HFFc6 (cell line): ENCODE measurements at regions not wholly inside any gene's neighbourhood (a gene's known extent, or its start where the extent isn't known, plus 50 kb on each side); places are given as distances from the start of the nearest gene placed in this dataset.

Experiments used
- DNase-seq: peaks from one replicate; pipeline ENCODE4 v3.0.0-alpha.2; 2018
- H3K27ac Mint-ChIP-seq: 2 replicates; pipeline ENCODE4 v1.8.0; 2020; ENCODE audit warnings: mild to moderate bottlenecking, mixed read lengths
- H3K27me3 Mint-ChIP-seq: 2 replicates; pipeline ENCODE4 v1.8.0; 2021; ENCODE audit warnings: mild to moderate bottlenecking, moderate library complexity, mixed read lengths; ENCODE audit not compliant: insufficient read depth
- H3K36me3 Mint-ChIP-seq: 2 replicates; pipeline ENCODE4 v1.8.0; 2021; ENCODE audit warnings: low read depth, mixed read lengths
- H3K4me1 Mint-ChIP-seq: 2 replicates; pipeline ENCODE4 v1.8.0; 2020; ENCODE audit warnings: low read depth, mixed read lengths
- H3K4me3 Mint-ChIP-seq: 2 replicates; pipeline ENCODE4 v1.8.0; 2020; ENCODE audit warnings: mild to moderate bottlenecking, moderate library complexity, mixed read lengths
- H3K9me3 Mint-ChIP-seq: 2 replicates; pipeline ENCODE4 v1.8.0; 2020; ENCODE audit warnings: mild to moderate bottlenecking, mixed read lengths
- TF ChIP-seq, protein P1 (sequence below): fragments of 200-600 bp; sonication (generic); IDR thresholded peaks from 2 replicates; pipeline ENCODE4 v1.5.0; 2021; ENCODE audit warnings: antibody characterized with exemption, mild to moderate bottlenecking

DNA sequence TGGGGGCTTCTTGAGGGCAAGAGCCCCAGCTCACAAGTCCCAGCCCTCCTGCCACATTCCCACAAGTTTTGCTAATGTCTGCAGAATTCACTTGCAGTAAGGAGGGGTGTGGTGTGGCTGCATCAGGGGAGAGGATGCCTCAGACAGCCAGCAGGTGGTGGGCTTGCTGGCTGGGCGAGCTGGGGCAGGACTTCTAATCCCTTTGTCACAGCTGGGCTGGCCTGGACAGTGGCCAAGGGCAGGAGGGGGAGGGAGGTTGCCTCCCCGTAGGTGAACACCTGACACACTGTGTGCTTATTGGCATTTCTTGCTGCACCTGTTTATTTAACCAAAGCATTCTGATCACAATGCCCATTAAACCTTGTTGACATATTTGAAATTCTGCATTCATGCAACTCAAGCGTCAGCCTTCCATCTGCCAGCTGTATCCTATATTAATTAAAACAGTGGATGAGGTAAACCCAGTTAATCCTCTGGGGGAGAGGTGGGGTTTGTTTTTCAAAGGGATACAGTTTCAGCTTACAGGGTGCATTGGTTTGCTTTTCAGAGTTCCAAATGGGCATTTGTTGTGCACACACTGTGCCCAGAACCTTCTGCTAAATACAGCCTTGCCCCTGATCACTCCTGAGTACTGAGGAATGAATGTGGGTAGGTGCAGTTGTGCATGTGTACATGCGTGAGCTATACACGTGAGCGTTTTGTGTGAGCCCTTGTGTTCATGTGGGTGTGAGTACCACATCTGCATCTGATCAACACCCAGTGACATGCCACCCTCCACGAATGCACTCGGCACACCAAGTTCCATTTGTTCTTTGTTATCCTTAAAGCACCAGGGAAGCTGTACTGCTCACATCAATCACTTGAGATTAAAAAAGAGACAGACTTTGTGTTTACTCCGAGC, 268.7 kb downstream of the XXYLT1 start:
- H3K27me3 Mint-ChIP-seq, result peaks cover 64% of the 10 kb centered on the region
- no peak overlapping the region for H3K27ac Mint-ChIP-seq

DNA sequence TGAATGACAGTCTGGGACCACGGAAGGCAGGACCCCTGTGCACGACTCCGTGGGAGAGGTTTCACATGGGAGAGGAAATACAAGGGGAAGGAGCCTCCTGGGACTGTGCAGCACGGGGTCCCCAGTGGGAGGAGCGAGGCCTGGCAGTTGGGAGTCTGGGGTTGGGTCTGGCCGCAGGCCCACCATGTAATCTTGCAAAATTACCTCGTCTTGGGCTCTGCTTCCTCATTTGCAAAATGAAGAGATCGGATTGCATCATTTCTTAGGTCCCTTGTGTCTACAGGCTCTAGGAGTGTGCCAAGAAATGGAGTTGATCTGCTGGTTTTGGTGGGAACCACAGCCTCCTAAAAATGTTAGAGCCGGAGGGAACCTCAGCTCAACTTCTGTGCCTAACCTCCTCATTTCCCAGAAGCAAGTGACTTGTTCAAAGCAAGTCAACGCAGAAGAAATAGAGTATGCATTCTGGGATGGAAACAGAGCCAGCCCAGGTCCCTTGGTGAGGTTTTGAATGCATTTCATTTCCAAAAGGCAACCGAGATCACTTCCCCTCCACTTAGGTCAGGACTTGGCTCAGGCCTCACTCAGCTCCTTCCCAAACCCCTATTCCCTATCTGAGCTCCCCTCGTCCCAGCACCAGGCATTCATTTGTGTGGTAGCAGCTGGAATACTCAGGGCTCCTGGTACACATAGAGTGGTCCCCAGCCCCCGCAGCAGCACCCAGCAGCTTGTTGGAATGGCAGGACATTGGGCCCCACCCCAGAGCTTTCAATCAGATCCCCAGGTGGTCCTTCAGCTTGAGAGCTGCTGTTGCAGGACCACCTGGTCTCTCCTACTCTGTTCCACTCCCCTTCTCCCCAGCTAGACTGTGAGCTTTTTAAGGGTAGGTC, 267.7 kb downstream of the XXYLT1 start:
- Mint-ChIP-seq H3K36me3 (no peaks in the 10 kb centered on the region), H3K4me3 (no peak overlapping the region), H3K27ac (no peak overlapping the region), H3K4me1 (no peaks in the 10 kb centered on the region), H3K9me3 (no peaks in the 10 kb centered on the region), H3K27me3 (peaks cover 73% of the 10 kb centered on the region)
- TF ChIP-seq, protein P1, sequence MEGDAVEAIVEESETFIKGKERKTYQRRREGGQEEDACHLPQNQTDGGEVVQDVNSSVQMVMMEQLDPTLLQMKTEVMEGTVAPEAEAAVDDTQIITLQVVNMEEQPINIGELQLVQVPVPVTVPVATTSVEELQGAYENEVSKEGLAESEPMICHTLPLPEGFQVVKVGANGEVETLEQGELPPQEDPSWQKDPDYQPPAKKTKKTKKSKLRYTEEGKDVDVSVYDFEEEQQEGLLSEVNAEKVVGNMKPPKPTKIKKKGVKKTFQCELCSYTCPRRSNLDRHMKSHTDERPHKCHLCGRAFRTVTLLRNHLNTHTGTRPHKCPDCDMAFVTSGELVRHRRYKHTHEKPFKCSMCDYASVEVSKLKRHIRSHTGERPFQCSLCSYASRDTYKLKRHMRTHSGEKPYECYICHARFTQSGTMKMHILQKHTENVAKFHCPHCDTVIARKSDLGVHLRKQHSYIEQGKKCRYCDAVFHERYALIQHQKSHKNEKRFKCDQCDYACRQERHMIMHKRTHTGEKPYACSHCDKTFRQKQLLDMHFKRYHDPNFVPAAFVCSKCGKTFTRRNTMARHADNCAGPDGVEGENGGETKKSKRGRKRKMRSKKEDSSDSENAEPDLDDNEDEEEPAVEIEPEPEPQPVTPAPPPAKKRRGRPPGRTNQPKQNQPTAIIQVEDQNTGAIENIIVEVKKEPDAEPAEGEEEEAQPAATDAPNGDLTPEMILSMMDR, result no peak
- DNase-seq, result no peak

More for the DNA sequence above, 268.7 kb downstream of the XXYLT1 start:
- DNase-seq, result peak; percentile 17
- Mint-ChIP-seq H3K9me3 (no peaks in the 10 kb centered on the region), H3K36me3 (no peaks in the 10 kb centered on the region), H3K4me1 (no peaks in the 10 kb centered on the region), H3K4me3 (no peak overlapping the region)
- TF ChIP-seq, protein P1, result peak; percentile 72

DNA sequence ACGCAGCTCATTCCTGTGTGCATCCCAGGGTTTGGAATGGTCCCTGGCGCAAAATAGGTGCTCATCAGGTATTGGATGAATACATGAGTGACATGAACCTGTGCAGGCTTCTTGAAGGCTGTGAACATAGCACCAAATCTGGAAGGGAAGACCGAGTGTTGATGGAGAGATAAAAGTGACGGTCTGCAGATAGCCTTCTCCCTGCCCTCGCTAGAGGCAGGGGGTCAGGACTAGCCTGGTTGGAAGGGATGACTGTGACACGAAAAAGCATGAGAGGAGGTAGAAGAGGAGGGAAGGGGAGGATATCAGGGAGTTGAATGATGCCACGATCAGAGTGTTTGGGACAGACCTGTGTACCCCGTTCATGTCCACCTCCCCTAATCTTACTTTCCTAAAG, 267.1 kb downstream of the XXYLT1 start:
- no peak for DNase-seq
- no peak overlapping the region for H3K27ac Mint-ChIP-seq
- H3K4me3 Mint-ChIP-seq, result no peak overlapping the region
- no peaks in the 10 kb centered on the region for H3K36me3 Mint-ChIP-seq
- no peaks in the 10 kb centered on the region for H3K9me3 Mint-ChIP-seq
- H3K4me1 Mint-ChIP-seq, result no peaks in the 10 kb centered on the region
- H3K27me3 Mint-ChIP-seq, result peaks cover 68% of the 10 kb centered on the region
- TF ChIP-seq, protein P1, result no peak

DNA sequence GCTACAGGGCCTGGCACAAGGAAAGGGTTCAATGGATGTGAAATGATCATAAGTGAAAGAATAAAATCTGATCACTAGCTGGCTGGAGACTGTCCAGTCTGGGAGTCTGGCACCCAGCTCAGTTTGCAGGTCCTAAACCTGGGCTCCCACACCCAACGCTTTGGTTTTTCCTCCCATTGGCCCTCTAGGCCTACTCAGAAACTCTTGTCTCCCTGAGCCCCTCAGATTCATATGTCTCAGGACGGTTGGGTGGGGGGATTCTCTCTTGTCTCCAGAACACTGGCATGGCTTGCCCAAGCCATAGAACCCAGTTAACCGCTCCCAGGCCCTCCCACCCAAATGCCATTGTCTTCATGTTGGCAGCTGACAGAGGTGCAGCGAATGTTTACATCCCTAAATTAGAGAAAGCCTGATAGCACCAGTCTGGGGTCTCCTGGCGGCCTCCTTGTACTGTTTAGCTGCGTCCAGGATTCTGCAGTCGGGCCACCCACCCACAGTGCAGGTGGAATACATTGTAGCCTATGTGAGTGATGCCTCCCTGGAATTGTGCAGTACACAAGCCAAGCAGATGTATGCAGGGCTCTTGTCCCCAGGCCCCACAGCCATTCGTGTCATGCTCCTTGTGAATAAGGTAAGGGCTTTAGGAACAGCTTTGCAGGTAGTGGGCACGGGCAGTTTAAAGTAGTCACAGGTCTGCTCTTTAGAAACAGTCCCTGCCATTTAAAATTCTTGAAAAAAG, 266.3 kb downstream of the XXYLT1 start:
- Mint-ChIP-seq H3K4me1 (no peaks in the 10 kb centered on the region), H3K9me3 (no peaks in the 10 kb centered on the region), H3K27me3 (peaks cover 70% of the 10 kb centered on the region), H3K36me3 (no peaks in the 10 kb centered on the region), H3K27ac (no peak overlapping the region), H3K4me3 (no peak overlapping the region)
- TF ChIP-seq, protein P1, result no peak
- no peak for DNase-seq

DNA sequence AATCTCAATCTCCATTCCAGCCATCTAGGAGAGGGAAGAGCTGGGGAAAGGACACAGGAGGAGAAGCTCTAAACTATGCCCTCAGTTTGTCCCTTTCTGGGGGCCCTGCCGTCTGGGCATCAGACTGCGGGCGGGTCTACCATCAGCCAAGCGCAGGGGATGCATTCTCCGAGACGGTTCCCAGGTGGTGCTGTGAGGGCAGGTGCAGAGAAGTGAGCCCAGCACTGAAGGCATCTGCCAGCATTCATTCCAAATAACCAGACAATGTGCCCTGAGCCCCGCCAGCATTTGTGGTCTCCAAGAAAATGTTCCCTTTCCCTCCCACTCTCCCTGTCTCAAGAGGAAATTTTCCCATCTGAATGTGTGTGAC, 265.7 kb downstream of the XXYLT1 start:
- Mint-ChIP-seq H3K9me3 (no peaks in the 10 kb centered on the region; the same call in 1 of the 2 replicates), H3K27me3 (peaks cover 69% of the 10 kb centered on the region), H3K36me3 (no peaks in the 10 kb centered on the region), H3K4me1 (no peaks in the 10 kb centered on the region), H3K27ac (no peak overlapping the region), H3K4me3 (no peak overlapping the region)
- TF ChIP-seq, protein P1, result no peak
- no peak for DNase-seq
